Activated naive CD4-positive, alpha-beta T cell treated with anti-CD3 and anti-CD28 coated beads for 36 hours (primary cell): ENCODE measurements at regions not wholly inside any gene's neighbourhood (a gene's known extent, or its start where the extent isn't known, plus 50 kb on each side); places are given as distances from the start of the nearest gene placed in this dataset.

Experiments
- CTCF ChIA-PET: fragments of 350-600 bp; sonication (Branson Sonifier 250); formaldehyde crosslinking; loops from one replicate; lab custom pipeline; 2021; ENCODE audit warnings: antibody characterized with exemption; lab: Charles Lee
- DNase-seq: peaks from one replicate; pipeline ENCODE4 v3.0.0-alpha.2; 2020
- H3K27ac Mint-ChIP-seq: one replicate; pipeline ENCODE4 v1.8.0; 2021; ENCODE audit warnings: mild to moderate bottlenecking, mixed read lengths
- H3K27me3 Mint-ChIP-seq: one replicate; pipeline ENCODE4 v1.8.0; 2021; ENCODE audit warnings: low read depth, mixed read lengths
- H3K36me3 Mint-ChIP-seq: one replicate; pipeline ENCODE4 v1.8.0; 2021; ENCODE audit warnings: low read depth, mixed read lengths
- H3K4me1 Mint-ChIP-seq: one replicate; pipeline ENCODE4 v1.8.0; 2021; ENCODE audit warnings: low read depth, mixed read lengths
- H3K4me3 Mint-ChIP-seq: one replicate; pipeline ENCODE4 v1.8.0; 2021; ENCODE audit warnings: mild to moderate bottlenecking, moderate library complexity, mixed read lengths
- H3K9me3 Mint-ChIP-seq: one replicate; pipeline ENCODE4 v1.8.0; 2021; ENCODE audit warnings: mixed read lengths
- intact Hi-C: fragments of 100-400 bp; cut with micrococcal nuclease; formaldehyde crosslinking; loops from one replicate; pipeline ENCODE4 v1.15.1; 2023

- H3K9me3 Mint-ChIP-seq: no peaks in the 10 kb centered on the region
- no peak overlapping the region for H3K4me3 Mint-ChIP-seq
- CTCF ChIA-PET: interaction anchor here (2.3 kb wide), 1 partner anchor 409 kb away, joined by 6 read pairs; no protein-coding TSS in a partner anchor
- no peak for DNase-seq
- intact Hi-C loops: no loop called here
- no peaks in the 10 kb centered on the region for H3K36me3 Mint-ChIP-seq
- peaks cover 31% of the 10 kb centered on the region for H3K4me1 Mint-ChIP-seq
- H3K27ac Mint-ChIP-seq: no peak overlapping the region
- no peaks in the 10 kb centered on the region for H3K27me3 Mint-ChIP-seq
These were observed 65.2 kb upstream of the SESN3 start for GRCh38 chr11:95296165-95296564.

DNA sequence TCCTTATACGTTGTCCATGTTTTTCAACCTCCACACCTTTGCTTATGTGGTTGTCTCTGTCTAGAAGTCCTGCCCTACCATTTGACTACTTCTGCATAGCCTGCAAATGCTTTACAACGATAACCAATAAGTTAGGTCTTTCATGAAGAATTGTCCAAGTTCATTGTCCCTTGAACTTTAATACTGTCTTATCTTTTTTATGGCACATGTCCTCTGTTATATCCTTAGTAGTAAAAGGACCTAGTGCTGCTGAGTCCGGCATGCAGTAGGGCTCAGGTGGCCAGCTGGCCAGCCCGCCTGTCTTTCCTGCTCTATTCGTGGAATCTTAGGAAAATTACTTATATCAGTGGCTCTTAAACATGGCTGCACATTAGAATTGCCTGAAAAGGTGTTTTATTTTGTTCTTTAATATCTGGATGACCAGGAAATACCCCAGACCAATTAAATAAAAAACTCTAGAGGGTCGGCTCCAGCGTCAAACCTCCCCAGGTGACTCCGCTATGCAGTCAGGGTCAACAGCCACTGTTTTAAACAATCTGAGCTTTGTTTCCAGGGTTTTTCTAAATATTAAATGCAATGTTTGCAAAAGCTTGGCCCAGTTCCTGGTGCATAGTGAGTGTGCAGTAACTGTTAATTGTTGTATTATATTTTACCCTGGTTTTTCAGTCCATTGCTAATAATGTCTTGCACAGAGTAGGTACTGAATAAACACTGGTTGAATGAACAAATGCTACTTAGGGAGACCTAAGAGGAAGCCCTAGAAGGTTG lies 64.6 kb upstream of the SESN3 start:
- Mint-ChIP-seq H3K9me3 (no peaks in the 10 kb centered on the region), H3K4me1 (peaks cover 31% of the 10 kb centered on the region), H3K27me3 (no peaks in the 10 kb centered on the region), H3K27ac (no peak overlapping the region), H3K36me3 (no peaks in the 10 kb centered on the region), H3K4me3 (no peak overlapping the region)
- DNase-seq: no peak
- CTCF ChIA-PET: interaction anchor here (2.3 kb wide), 1 partner anchor 409 kb away, joined by 6 read pairs; no protein-coding TSS in a partner anchor
- intact Hi-C loops: no loop called here

DNA sequence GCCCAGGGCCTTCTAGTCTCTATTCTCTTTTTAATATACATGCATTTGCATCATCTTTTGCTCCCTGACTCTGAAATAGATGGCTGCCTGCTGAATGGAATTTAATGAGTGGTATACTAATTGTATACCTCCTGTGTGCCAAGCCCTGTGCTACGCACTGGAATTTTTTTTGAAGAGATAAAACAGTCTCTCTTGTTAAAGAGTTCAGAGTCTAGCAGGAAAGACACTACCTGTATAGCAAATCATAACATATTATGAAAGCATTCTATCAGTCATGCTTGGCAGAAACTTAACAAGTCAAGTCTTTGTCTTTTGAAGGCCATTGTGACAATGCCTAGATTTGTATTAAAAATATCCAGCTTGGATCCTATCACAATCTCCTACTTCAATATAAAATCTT lies 63.7 kb upstream of the SESN3 start:
- intact Hi-C loops: no loop called here
- CTCF ChIA-PET: no interaction called here
- DNase-seq: no peak
- Mint-ChIP-seq H3K36me3 (no peaks in the 10 kb centered on the region), H3K4me1 (peaks cover 26% of the 10 kb centered on the region), H3K27me3 (no peaks in the 10 kb centered on the region), H3K9me3 (no peaks in the 10 kb centered on the region), H3K4me3 (no peak overlapping the region), H3K27ac (no peak overlapping the region)

DNA sequence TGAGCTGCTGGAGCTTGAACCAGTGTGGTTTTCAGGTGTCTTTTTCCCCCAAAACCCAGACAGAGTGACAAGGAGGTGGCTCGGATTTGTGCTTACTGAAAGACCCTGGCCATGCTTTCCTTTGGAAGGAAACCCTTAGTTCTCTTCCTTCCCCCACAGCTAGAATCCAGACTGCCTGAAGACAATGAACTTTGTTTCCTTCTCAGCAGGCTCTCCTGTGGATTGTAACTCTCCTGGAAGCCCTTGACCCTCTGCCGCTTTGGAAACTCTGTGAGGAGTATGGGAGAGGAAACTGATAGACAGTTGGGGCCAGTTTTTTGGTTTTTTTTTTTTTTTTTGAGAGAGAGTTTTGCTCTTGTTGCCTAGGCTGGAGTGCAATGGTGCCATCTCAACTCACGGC lies 62.1 kb upstream of the SESN3 start:
- no peaks in the 10 kb centered on the region for H3K36me3 Mint-ChIP-seq
- CTCF ChIA-PET: no interaction called here

GRCh38 chr11:95291946-95292345 lies 60.9 kb upstream of the SESN3 start:
- no peak for DNase-seq
- no peaks in the 10 kb centered on the region for H3K9me3 Mint-ChIP-seq
- H3K4me1 Mint-ChIP-seq: no peaks in the 10 kb centered on the region
- H3K27me3 Mint-ChIP-seq: no peaks in the 10 kb centered on the region
- H3K36me3 Mint-ChIP-seq: no peaks in the 10 kb centered on the region
- CTCF ChIA-PET: no interaction called here
- H3K4me3 Mint-ChIP-seq: no peak overlapping the region
- intact Hi-C loops: no loop called here
- H3K27ac Mint-ChIP-seq: no peak overlapping the region

More for the DNA sequence above, 62.1 kb upstream of the SESN3 start:
- Mint-ChIP-seq H3K4me1 (peaks cover 10% of the 10 kb centered on the region), H3K27ac (no peak overlapping the region), H3K27me3 (no peaks in the 10 kb centered on the region), H3K9me3 (no peaks in the 10 kb centered on the region), H3K4me3 (no peak overlapping the region)
- no peak for DNase-seq
- intact Hi-C loops: no loop called here

- intact Hi-C loops: no loop called here
- H3K4me1 Mint-ChIP-seq: peaks cover 6% of the 10 kb centered on the region
- no peaks in the 10 kb centered on the region for H3K36me3 Mint-ChIP-seq
- H3K27ac Mint-ChIP-seq: no peak overlapping the region
- no peaks in the 10 kb centered on the region for H3K9me3 Mint-ChIP-seq
- no peak for DNase-seq
- no peaks in the 10 kb centered on the region for H3K27me3 Mint-ChIP-seq
- CTCF ChIA-PET: interaction anchor here (0.6 kb wide), 1 partner anchor 68 kb away, joined by 6 read pairs; no protein-coding TSS in a partner anchor
- H3K4me3 Mint-ChIP-seq: no peak overlapping the region
These were observed 58.5 kb upstream of the SESN3 start for GRCh38 chr11:95289378-95290101.

- Mint-ChIP-seq H3K27ac (no peak overlapping the region), H3K27me3 (no peaks in the 10 kb centered on the region), H3K9me3 (no peaks in the 10 kb centered on the region), H3K4me1 (peaks cover 19% of the 10 kb centered on the region), H3K4me3 (no peak overlapping the region), H3K36me3 (no peaks in the 10 kb centered on the region)
- CTCF ChIA-PET: interaction anchor here (0.7 kb wide), 1 partner anchor 37 kb away, joined by 3 read pairs; no protein-coding TSS in a partner anchor
- peak; percentile 38 for DNase-seq
- intact Hi-C loops: loop anchor here (1.0 to 2.0 kb wide), 3 partner anchors 22 to 52 kb away; no protein-coding TSS in a partner anchor
These were observed 53.4 kb upstream of the SESN3 start for GRCh38 chr11:95284057-95285052.

- Mint-ChIP-seq H3K27ac (no peak overlapping the region), H3K9me3 (no peaks in the 10 kb centered on the region), H3K4me1 (peaks cover 19% of the 10 kb centered on the region), H3K27me3 (no peaks in the 10 kb centered on the region), H3K36me3 (no peaks in the 10 kb centered on the region), H3K4me3 (no peak overlapping the region)
- DNase-seq: no peak
- CTCF ChIA-PET: no interaction called here
- intact Hi-C loops: loop anchor here (1.0 to 2.0 kb wide), 3 partner anchors 21 to 51 kb away; no protein-coding TSS in a partner anchor
These were observed 52.6 kb upstream of the SESN3 start for GRCh38 chr11:95283650-95284049.

DNA sequence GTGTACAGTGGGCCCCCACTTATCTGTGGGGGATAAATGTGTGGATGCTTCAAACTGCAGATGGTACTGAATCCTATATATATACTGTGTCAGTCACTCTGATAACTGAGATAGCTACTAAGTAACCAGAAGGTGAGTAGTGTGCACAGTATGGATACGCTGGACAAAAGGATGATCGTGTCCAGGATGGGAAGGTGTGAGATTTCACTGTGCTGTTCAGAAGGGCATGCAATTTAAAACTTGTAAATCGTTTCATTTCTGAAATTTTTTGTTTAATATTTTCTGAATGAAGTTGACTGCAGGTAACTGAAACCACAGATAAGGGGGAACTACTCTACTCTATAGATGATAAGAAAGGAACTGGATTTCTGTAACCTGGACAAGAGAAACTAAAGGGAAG lies 52.1 kb upstream of the SESN3 start:
- Mint-ChIP-seq H3K4me1 (peaks cover 19% of the 10 kb centered on the region), H3K9me3 (no peaks in the 10 kb centered on the region), H3K36me3 (no peaks in the 10 kb centered on the region), H3K27ac (no peak overlapping the region), H3K4me3 (no peak overlapping the region), H3K27me3 (no peaks in the 10 kb centered on the region)
- CTCF ChIA-PET: no interaction called here
- intact Hi-C loops: no loop called here
- no peak for DNase-seq

GRCh38 chr11:95282291-95282751 lies 51.3 kb upstream of the SESN3 start:
- H3K36me3 Mint-ChIP-seq: no peaks in the 10 kb centered on the region
- DNase-seq: no peak
- no peaks in the 10 kb centered on the region for H3K9me3 Mint-ChIP-seq
- intact Hi-C loops: no loop called here
- CTCF ChIA-PET: no interaction called here
- H3K27me3 Mint-ChIP-seq: no peaks in the 10 kb centered on the region
- H3K4me3 Mint-ChIP-seq: no peak overlapping the region
- H3K27ac Mint-ChIP-seq: no peak overlapping the region
- peaks cover 19% of the 10 kb centered on the region for H3K4me1 Mint-ChIP-seq
